ENCODE measurements at regions not wholly inside any gene's neighbourhood (a gene's known extent, or its start where the extent isn't known, plus 50 kb on each side); places are given as distances from the start of the nearest gene placed in this dataset.

DNA sequence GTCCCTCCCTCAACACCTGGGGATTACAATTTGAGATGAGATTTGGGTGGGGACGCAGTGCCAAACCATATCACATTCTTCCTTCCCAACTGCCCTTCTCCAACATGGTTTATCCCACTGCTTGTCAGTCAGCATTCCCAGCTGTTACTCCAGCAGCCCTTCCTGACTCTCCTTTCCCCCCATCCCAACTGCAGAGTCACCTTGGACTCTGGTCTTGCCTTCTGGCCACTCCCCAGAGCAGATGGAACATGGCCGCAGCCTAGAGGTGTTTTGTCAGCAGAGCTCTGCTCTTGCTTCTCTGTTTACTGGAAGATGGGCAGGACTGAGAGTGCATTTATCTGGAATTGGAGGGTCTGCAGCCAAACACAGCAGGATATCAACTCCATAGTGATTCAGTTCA is 51.2 kb upstream of the MEX3C start:
- H3K4me3 Mint-ChIP-seq (ENCODE audit: low read depth, unreplicated experiment), result no peak overlapping the region
- CTCF ChIA-PET, result no interaction called here
- H3K27ac Mint-ChIP-seq (ENCODE audit: unreplicated experiment), result no peak overlapping the region
- BruUV-seq (replicated peaks), result no TSS peak
- TF ChIP-seq, protein P1, sequence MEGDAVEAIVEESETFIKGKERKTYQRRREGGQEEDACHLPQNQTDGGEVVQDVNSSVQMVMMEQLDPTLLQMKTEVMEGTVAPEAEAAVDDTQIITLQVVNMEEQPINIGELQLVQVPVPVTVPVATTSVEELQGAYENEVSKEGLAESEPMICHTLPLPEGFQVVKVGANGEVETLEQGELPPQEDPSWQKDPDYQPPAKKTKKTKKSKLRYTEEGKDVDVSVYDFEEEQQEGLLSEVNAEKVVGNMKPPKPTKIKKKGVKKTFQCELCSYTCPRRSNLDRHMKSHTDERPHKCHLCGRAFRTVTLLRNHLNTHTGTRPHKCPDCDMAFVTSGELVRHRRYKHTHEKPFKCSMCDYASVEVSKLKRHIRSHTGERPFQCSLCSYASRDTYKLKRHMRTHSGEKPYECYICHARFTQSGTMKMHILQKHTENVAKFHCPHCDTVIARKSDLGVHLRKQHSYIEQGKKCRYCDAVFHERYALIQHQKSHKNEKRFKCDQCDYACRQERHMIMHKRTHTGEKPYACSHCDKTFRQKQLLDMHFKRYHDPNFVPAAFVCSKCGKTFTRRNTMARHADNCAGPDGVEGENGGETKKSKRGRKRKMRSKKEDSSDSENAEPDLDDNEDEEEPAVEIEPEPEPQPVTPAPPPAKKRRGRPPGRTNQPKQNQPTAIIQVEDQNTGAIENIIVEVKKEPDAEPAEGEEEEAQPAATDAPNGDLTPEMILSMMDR (IDR thresholded peaks at IDR 0.05; ENCODE audit: unreplicated experiment), result no peak
- H3K4me1 Mint-ChIP-seq (ENCODE audit: low read depth, unreplicated experiment), result no peaks in the 10 kb centered on the region
- DNase-seq, result no peak
- H3K36me3 Mint-ChIP-seq (ENCODE audit: insufficient read depth, unreplicated experiment), result no peaks in the 10 kb centered on the region
- H3K27me3 Mint-ChIP-seq (ENCODE audit: unreplicated experiment), result no peaks in the 10 kb centered on the region
- peaks cover 3% of the 10 kb centered on the region for H3K9me3 Mint-ChIP-seq (ENCODE audit: low read depth, unreplicated experiment)
- intact Hi-C loops (cut with micrococcal nuclease; ENCODE audit: unreplicated experiment), result no loop called here

- no peaks in the 10 kb centered on the region for H3K4me1 Mint-ChIP-seq (ENCODE audit: low read depth, unreplicated experiment)
- no peak for DNase-seq
- TF ChIP-seq, protein P1 (IDR thresholded peaks at IDR 0.05; ENCODE audit: unreplicated experiment), result no peak
- no TSS peak for BruUV-seq (replicated peaks)
- intact Hi-C loops (cut with micrococcal nuclease; ENCODE audit: unreplicated experiment), result no loop called here
- CTCF ChIA-PET, result no interaction called here
- no peak overlapping the region for H3K27ac Mint-ChIP-seq (ENCODE audit: unreplicated experiment)
- H3K27me3 Mint-ChIP-seq (ENCODE audit: unreplicated experiment), result no peaks in the 10 kb centered on the region
- no peak overlapping the region for H3K4me3 Mint-ChIP-seq (ENCODE audit: low read depth, unreplicated experiment)
- peaks cover 3% of the 10 kb centered on the region for H3K9me3 Mint-ChIP-seq (ENCODE audit: low read depth, unreplicated experiment)
- no peaks in the 10 kb centered on the region for H3K36me3 Mint-ChIP-seq (ENCODE audit: insufficient read depth, unreplicated experiment)
These were observed 52.5 kb upstream of the MEX3C start for GRCh38 chr18:51250006-51250405.

- DNase-seq, result no peak
- Mint-ChIP-seq H3K4me3 (ENCODE audit: low read depth, unreplicated experiment) (no peak overlapping the region), H3K4me1 (ENCODE audit: low read depth, unreplicated experiment) (no peaks in the 10 kb centered on the region), H3K9me3 (ENCODE audit: low read depth, unreplicated experiment) (peaks cover 3% of the 10 kb centered on the region), H3K27ac (ENCODE audit: unreplicated experiment) (no peak overlapping the region), H3K27me3 (ENCODE audit: unreplicated experiment) (no peaks in the 10 kb centered on the region), H3K36me3 (ENCODE audit: insufficient read depth, unreplicated experiment) (no peaks in the 10 kb centered on the region)
- no TSS peak for BruUV-seq (replicated peaks)
- CTCF ChIA-PET, result no interaction called here
- intact Hi-C loops (cut with micrococcal nuclease; ENCODE audit: unreplicated experiment), result no loop called here
- TF ChIP-seq, protein P1 (IDR thresholded peaks at IDR 0.05; ENCODE audit: unreplicated experiment), result no peak
These were observed 53.1 kb upstream of the MEX3C start for GRCh38 chr18:51250458-51251024.

DNA sequence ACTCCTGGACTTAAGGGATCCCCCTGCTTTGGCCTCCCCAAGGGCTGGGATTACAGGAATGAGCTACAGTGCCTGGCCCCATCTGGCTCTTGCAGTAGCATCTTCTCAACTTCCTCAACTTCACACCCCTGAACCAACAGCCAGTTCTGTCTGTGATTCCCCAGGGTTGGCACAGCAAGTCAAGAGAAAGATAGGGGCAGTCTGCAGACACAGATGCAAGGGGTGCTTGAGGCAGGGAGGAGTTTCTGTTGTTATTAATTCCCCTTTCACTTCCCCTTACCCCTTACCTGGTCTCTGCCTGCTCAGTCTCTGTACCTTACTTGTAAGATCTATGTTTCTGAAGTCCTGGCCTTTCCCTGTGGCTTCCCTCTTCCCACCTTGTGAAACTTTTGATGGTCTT is 54.1 kb upstream of the MEX3C start:
- intact Hi-C loops (cut with micrococcal nuclease; ENCODE audit: unreplicated experiment), result no loop called here
- CTCF ChIA-PET, result no interaction called here
- no TSS peak for BruUV-seq (replicated peaks)
- no peaks in the 10 kb centered on the region for H3K36me3 Mint-ChIP-seq (ENCODE audit: insufficient read depth, unreplicated experiment)
- H3K9me3 Mint-ChIP-seq (ENCODE audit: low read depth, unreplicated experiment), result peaks cover 3% of the 10 kb centered on the region
- H3K4me1 Mint-ChIP-seq (ENCODE audit: low read depth, unreplicated experiment), result no peaks in the 10 kb centered on the region
- no peaks in the 10 kb centered on the region for H3K27me3 Mint-ChIP-seq (ENCODE audit: unreplicated experiment)
- no peak overlapping the region for H3K27ac Mint-ChIP-seq (ENCODE audit: unreplicated experiment)
- DNase-seq, result no peak
- no peak overlapping the region for H3K4me3 Mint-ChIP-seq (ENCODE audit: low read depth, unreplicated experiment)
- TF ChIP-seq, protein P1 (IDR thresholded peaks at IDR 0.05; ENCODE audit: unreplicated experiment), result no peak

All from Calu3 (cell line).